MM.1S (cell line): ENCODE measurements at regions not wholly inside any gene's neighbourhood (a gene's known extent, or its start where the extent isn't known, plus 50 kb on each side); places are given as distances from the start of the nearest gene placed in this dataset.

ENCODE experiments used
- EZH2 ChIP-seq: fragments of 300-600 bp; sonication (generic); optimal IDR thresholded peaks from 2 replicates; pipeline ENCODE3; 2017; ENCODE audit warnings: low read depth, mild to moderate bottlenecking, antibody characterized with exemption, low read length, mixed read lengths
- EZH2phosphoT487 ChIP-seq: fragments of 300-600 bp; sonication (generic); IDR thresholded peaks from 2 replicates; pipeline ENCODE4 v1.6.1; 2018; ENCODE audit warnings: antibody characterized with exemption, low read length
- TF ChIP-seq, protein P1 (sequence below): fragments of 300-600 bp; sonication (generic); IDR thresholded peaks from 2 replicates; pipeline ENCODE4 v1.5.1; 2016; ENCODE audit warnings: antibody characterized with exemption, low read length, mixed read lengths

DNA sequence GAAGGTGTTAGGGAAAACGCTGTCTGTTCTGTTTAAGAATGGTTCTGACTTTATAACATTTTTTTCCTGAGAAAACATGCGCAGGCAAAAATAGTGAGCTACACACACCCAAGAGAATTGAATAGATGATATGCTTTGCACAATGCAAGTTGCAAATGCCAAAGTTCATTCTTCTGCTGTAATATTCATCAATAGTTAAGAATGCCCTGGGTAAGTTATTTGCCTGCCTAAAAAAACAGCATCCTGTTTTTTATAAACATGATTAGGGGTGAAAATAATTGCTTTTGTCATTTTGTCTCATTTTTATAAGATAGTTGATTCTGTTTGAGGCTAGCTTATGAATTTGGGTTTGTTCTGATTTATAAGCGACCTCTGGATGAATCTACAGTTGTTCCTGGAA is 99.4 kb downstream of the DTWD1 start:
- TF ChIP-seq, protein P1, sequence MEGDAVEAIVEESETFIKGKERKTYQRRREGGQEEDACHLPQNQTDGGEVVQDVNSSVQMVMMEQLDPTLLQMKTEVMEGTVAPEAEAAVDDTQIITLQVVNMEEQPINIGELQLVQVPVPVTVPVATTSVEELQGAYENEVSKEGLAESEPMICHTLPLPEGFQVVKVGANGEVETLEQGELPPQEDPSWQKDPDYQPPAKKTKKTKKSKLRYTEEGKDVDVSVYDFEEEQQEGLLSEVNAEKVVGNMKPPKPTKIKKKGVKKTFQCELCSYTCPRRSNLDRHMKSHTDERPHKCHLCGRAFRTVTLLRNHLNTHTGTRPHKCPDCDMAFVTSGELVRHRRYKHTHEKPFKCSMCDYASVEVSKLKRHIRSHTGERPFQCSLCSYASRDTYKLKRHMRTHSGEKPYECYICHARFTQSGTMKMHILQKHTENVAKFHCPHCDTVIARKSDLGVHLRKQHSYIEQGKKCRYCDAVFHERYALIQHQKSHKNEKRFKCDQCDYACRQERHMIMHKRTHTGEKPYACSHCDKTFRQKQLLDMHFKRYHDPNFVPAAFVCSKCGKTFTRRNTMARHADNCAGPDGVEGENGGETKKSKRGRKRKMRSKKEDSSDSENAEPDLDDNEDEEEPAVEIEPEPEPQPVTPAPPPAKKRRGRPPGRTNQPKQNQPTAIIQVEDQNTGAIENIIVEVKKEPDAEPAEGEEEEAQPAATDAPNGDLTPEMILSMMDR = no peak
- TF ChIP-seq EZH2phosphoT487 (no peak), EZH2 (no peak)
